HEK293 (cell line): ENCODE measurements at regions not wholly inside any gene's neighbourhood (a gene's known extent, or its start where the extent isn't known, plus 50 kb on each side); places are given as distances from the start of the nearest gene placed in this dataset.

ENCODE experiments used
- ZNF24 ChIP-seq: fragments of 450-650 bp; formaldehyde crosslinking; IDR thresholded peaks from 2 replicates; pipeline ENCODE4 v1.5.1; 2016; ENCODE audit warnings: missing biosample characterization, missing genetic modification characterization
- ZNF274 ChIP-seq, 2 experiments: fragments of 200-500 bp in 1 of 2; fragments of 450-650 bp in 1 of 2; sonication (Bioruptor generic) in 1 of 2; formaldehyde crosslinking in 1 of 2; IDR thresholded peaks; 2 replicates each; pipeline versions ENCODE4 v1.5.1 to v1.6.1; 2014 to 2016; ENCODE audit warnings: borderline replicate concordance in 1 of 2, inconsistent platforms in 1 of 2, low read length in 1 of 2, missing biosample characterization in 1 of 2, missing genetic modification characterization in 1 of 2
- ZNF621 ChIP-seq: fragments of 450-650 bp; formaldehyde crosslinking; IDR thresholded peaks from 2 replicates; pipeline ENCODE4 v1.5.1; 2017; ENCODE audit warnings: missing biosample characterization, missing genetic modification characterization
- TF ChIP-seq, protein P1 (sequence below): fragments of 450-650 bp; formaldehyde crosslinking; IDR thresholded peaks from 2 replicates; pipeline ENCODE4 v1.5.1; 2016; ENCODE audit warnings: missing biosample characterization, missing genetic modification characterization

DNA sequence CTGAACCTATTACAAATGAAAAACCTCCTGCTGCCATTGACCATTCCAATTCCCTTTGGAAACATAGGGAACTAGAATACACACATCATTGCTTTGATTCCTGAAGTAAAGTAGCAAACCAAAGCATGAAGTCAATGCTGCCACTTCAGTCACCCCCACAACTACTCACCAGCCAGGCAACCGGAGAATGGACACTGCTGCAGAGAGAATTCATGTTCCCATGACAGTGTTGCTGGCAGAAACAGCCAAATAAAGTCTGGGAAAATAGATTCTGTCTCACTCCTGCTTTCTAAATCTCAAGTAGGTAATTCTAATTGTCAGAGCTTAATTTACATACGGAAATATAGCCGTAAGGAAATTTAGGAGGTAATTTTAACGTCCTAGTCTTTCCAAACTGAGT, 162.9 kb upstream of the PLPPR1 start:
- no peak for TF ChIP-seq ZNF621 (tag by site-specific recombination)
- TF ChIP-seq, protein P1, sequence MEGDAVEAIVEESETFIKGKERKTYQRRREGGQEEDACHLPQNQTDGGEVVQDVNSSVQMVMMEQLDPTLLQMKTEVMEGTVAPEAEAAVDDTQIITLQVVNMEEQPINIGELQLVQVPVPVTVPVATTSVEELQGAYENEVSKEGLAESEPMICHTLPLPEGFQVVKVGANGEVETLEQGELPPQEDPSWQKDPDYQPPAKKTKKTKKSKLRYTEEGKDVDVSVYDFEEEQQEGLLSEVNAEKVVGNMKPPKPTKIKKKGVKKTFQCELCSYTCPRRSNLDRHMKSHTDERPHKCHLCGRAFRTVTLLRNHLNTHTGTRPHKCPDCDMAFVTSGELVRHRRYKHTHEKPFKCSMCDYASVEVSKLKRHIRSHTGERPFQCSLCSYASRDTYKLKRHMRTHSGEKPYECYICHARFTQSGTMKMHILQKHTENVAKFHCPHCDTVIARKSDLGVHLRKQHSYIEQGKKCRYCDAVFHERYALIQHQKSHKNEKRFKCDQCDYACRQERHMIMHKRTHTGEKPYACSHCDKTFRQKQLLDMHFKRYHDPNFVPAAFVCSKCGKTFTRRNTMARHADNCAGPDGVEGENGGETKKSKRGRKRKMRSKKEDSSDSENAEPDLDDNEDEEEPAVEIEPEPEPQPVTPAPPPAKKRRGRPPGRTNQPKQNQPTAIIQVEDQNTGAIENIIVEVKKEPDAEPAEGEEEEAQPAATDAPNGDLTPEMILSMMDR (tag by site-specific recombination): no peak
- TF ChIP-seq ZNF24 (tag by site-specific recombination): no peak
- TF ChIP-seq ZNF274 (IDR thresholded peaks at IDR 0.05; ENCODE audit: low read length): no peak
- TF ChIP-seq ZNF274 (tag by site-specific recombination; IDR thresholded peaks at IDR 0.05; ENCODE audit: borderline replicate concordance): no peak
